ENCODE measurements at regions not wholly inside any gene's neighbourhood (a gene's known extent, or its start where the extent isn't known, plus 50 kb on each side); places are given as distances from the start of the nearest gene placed in this dataset.

- TF ChIP-seq, protein P1, sequence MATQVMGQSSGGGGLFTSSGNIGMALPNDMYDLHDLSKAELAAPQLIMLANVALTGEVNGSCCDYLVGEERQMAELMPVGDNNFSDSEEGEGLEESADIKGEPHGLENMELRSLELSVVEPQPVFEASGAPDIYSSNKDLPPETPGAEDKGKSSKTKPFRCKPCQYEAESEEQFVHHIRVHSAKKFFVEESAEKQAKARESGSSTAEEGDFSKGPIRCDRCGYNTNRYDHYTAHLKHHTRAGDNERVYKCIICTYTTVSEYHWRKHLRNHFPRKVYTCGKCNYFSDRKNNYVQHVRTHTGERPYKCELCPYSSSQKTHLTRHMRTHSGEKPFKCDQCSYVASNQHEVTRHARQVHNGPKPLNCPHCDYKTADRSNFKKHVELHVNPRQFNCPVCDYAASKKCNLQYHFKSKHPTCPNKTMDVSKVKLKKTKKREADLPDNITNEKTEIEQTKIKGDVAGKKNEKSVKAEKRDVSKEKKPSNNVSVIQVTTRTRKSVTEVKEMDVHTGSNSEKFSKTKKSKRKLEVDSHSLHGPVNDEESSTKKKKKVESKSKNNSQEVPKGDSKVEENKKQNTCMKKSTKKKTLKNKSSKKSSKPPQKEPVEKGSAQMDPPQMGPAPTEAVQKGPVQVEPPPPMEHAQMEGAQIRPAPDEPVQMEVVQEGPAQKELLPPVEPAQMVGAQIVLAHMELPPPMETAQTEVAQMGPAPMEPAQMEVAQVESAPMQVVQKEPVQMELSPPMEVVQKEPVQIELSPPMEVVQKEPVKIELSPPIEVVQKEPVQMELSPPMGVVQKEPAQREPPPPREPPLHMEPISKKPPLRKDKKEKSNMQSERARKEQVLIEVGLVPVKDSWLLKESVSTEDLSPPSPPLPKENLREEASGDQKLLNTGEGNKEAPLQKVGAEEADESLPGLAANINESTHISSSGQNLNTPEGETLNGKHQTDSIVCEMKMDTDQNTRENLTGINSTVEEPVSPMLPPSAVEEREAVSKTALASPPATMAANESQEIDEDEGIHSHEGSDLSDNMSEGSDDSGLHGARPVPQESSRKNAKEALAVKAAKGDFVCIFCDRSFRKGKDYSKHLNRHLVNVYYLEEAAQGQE (IDR thresholded peaks at IDR 0.05), result no peak
- no peak for TF ChIP-seq YY1 (IDR thresholded peaks at IDR 0.05)
- no peak for TF ChIP-seq RXRA (IDR thresholded peaks at IDR 0.05)
- TF ChIP-seq, protein P2, sequence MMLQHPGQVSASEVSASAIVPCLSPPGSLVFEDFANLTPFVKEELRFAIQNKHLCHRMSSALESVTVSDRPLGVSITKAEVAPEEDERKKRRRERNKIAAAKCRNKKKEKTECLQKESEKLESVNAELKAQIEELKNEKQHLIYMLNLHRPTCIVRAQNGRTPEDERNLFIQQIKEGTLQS (IDR thresholded peaks at IDR 0.05), result no peak
- no peak for TF ChIP-seq NR2F2 (IDR thresholded peaks at IDR 0.05)
- TF ChIP-seq GABPA (IDR thresholded peaks at IDR 0.05 in 1 of 2, conservative IDR thresholded peaks at IDR 0.05 in 1 of 2), result no peak
- no peak for TF ChIP-seq TAF1 (conservative IDR thresholded peaks at IDR 0.05)
- no peak for TF ChIP-seq HNF4A (conservative IDR thresholded peaks at IDR 0.05)
- no peak for TF ChIP-seq RAD21 (IDR thresholded peaks at IDR 0.05)
- TF ChIP-seq SP1 (IDR thresholded peaks at IDR 0.05), result no peak
- TF ChIP-seq, protein P3, sequence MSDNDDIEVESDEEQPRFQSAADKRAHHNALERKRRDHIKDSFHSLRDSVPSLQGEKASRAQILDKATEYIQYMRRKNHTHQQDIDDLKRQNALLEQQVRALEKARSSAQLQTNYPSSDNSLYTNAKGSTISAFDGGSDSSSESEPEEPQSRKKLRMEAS (IDR thresholded peaks at IDR 0.05), result no peak
- no peak for TF ChIP-seq CTCF (IDR thresholded peaks at IDR 0.05; ENCODE audit: low read depth, low read length, missing input control)
- no peak for TF ChIP-seq FOXA1 (IDR thresholded peaks at IDR 0.05)
- DNase-seq (ENCODE audit: low spot score), result no peak
- Histone ChIP-seq H3K9ac (ENCODE audit: low read depth in 1 of 2, low read length in 2 of 2) (no peak overlapping the region), H3K27ac (ENCODE audit: low read depth in 1 of 2, low read length in 2 of 2) (no peak overlapping the region), H3K36me3 (ENCODE audit: control insufficient read depth in 4 of 4, insufficient read depth in 3 of 4, low read depth in 1 of 4, low read length in 3 of 4) (no peaks in the 10 kb centered on the region), H3K4me3 (ENCODE audit: low read depth in 1 of 3, low read length in 3 of 3) (no peak overlapping the region), H3K9me3 (ENCODE audit: control insufficient read depth in 4 of 4, low read length in 3 of 4) (no peaks in the 10 kb centered on the region), H3K27me3 (ENCODE audit: control insufficient read depth in 4 of 4, insufficient read depth in 4 of 4, low read length in 3 of 4) (no peaks in the 10 kb centered on the region), H3K4me1 (ENCODE audit: control insufficient read depth in 4 of 4, insufficient read depth in 4 of 4, low read length in 3 of 4) (peaks cover 3 to 17% (median 9%) of the 10 kb centered on the region in 4 donors)
- 83% methylated on average over 3 of the region's 3 CpGs for WGBS
Measured at GRCh38 chr2:207403950-207404349, 125.8 kb upstream of the CREB1 start.

DNA sequence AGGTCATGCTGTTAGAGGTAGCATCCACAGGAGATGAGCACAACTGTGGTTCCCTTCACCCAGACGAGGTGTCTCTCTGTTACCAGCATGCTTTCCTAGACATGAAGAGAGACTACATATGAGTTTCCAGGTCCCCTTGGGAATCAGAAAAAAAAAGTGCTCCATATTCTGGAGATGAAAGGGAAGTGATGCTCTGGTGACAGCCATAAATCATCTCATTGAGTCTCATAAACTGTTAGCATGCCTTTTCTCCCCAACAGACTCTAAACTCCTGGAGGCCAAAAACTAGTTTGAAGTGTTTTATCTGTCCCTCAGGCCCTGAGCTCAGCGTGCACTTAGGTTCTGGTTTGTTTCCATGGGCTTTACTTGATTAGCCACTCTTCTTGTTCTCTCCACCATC, 124.6 kb upstream of the CREB1 start:
- 92% methylated on average over 2 of the region's 2 CpGs for WGBS

More for the DNA sequence above, 124.6 kb upstream of the CREB1 start:
- Histone ChIP-seq H3K27me3 (ENCODE audit: control insufficient read depth in 4 of 4, insufficient read depth in 4 of 4, low read length in 3 of 4) (no peaks in the 10 kb centered on the region), H3K9me3 (ENCODE audit: control insufficient read depth in 4 of 4, low read length in 3 of 4) (no peaks in the 10 kb centered on the region), H3K4me1 (ENCODE audit: control insufficient read depth in 4 of 4, insufficient read depth in 4 of 4, low read length in 3 of 4) (peaks cover 5 to 24% (median 12%) of the 10 kb centered on the region in 4 donors), H3K36me3 (ENCODE audit: control insufficient read depth in 4 of 4, insufficient read depth in 3 of 4, low read depth in 1 of 4, low read length in 3 of 4) (no peaks in the 10 kb centered on the region), H3K4me3 (ENCODE audit: low read depth in 1 of 3, low read length in 3 of 3) (no peak overlapping the region), H3K27ac (ENCODE audit: low read depth in 1 of 2, low read length in 2 of 2) (no peak overlapping the region), H3K9ac (ENCODE audit: low read depth in 1 of 2, low read length in 2 of 2) (no peak overlapping the region)
- no peak for TF ChIP-seq RAD21 (IDR thresholded peaks at IDR 0.05)
- no peak for TF ChIP-seq TAF1 (conservative IDR thresholded peaks at IDR 0.05)
- no peak for TF ChIP-seq CTCF (IDR thresholded peaks at IDR 0.05; ENCODE audit: low read depth, low read length, missing input control)
- TF ChIP-seq, protein P2 (IDR thresholded peaks at IDR 0.05), result no peak
- no peak for TF ChIP-seq HNF4G (IDR thresholded peaks at IDR 0.05)
- TF ChIP-seq FOXA2 (IDR thresholded peaks at IDR 0.05), result no peak
- no peak for TF ChIP-seq SP1 (IDR thresholded peaks at IDR 0.05)
- TF ChIP-seq GABPA (IDR thresholded peaks at IDR 0.05 in 1 of 2, conservative IDR thresholded peaks at IDR 0.05 in 1 of 2), result no peak
- no peak for TF ChIP-seq JUND (IDR thresholded peaks at IDR 0.05)
- TF ChIP-seq FOXA1 (IDR thresholded peaks at IDR 0.05), result no peak
- no peak for TF ChIP-seq YY1 (IDR thresholded peaks at IDR 0.05)
- DNase-seq (ENCODE audit: low spot score), result no peak

Data from liver (tissue), 8 donors.